NCI-H2196 treated with DMSO at 0.1 percent for 48 hours (cell line): ENCODE measurements at regions not wholly inside any gene's neighbourhood (a gene's known extent, or its start where the extent isn't known, plus 50 kb on each side); places are given as distances from the start of the nearest gene placed in this dataset.
"Not testable (repeated sequence)": the region's sequence is repeated elsewhere in the genome, so short reads cannot be mapped to it uniquely, and the experiment has no call there.

Source experiments
- DNase-seq: peaks from one replicate; lab custom pipeline; 2025; ENCODE audit not compliant: unreplicated experiment; lab: John Stamatoyannopoulos, UW

GRCh38 chr9:3773362-3774060 lies 247.7 kb upstream of the RFX3 start:
- DNase-seq = no peak

GRCh38 chr9:3769646-3770045 lies 243.8 kb upstream of the RFX3 start:
- DNase-seq = no peak

- DNase-seq = no peak
Observed at GRCh38 chr9:3768712-3769457, 243.1 kb upstream of the RFX3 start.

- DNase-seq = no peak
Observed at GRCh38 chr9:3768286-3768685, 242.5 kb upstream of the RFX3 start.

GRCh38 chr9:3762076-3762475 lies 236.3 kb upstream of the RFX3 start:
- no peak for DNase-seq

GRCh38 chr9:3760031-3760430 lies 234.2 kb upstream of the RFX3 start:
- no peak for DNase-seq

GRCh38 chr9:3758816-3759576 lies 233.2 kb upstream of the RFX3 start:
- no peak for DNase-seq

- DNase-seq = no peak
Observed at GRCh38 chr9:3756071-3756470, 230.3 kb upstream of the RFX3 start.

GRCh38 chr9:3751125-3751758 lies 225.4 kb upstream of the RFX3 start:
- DNase-seq = no peak

GRCh38 chr9:3750321-3750720 lies 224.5 kb upstream of the RFX3 start:
- DNase-seq = no peak

GRCh38 chr9:3746296-3747275 lies 220.8 kb upstream of the RFX3 start:
- DNase-seq = no peak

GRCh38 chr9:3743901-3744413 lies 218.2 kb upstream of the RFX3 start:
- DNase-seq = no peak

GRCh38 chr9:3742586-3742985 lies 216.8 kb upstream of the RFX3 start:
- no peak for DNase-seq

- DNase-seq = no peak
Observed at GRCh38 chr9:3741729-3742128, 215.9 kb upstream of the RFX3 start.

GRCh38 chr9:3740690-3741419 lies 215.1 kb upstream of the RFX3 start:
- DNase-seq = no peak

GRCh38 chr9:3736161-3736560 lies 210.4 kb upstream of the RFX3 start:
- no peak for DNase-seq

- no peak for DNase-seq
Observed at GRCh38 chr9:3735251-3735650, 209.4 kb upstream of the RFX3 start.

GRCh38 chr9:3733527-3734262 lies 207.9 kb upstream of the RFX3 start:
- DNase-seq = not testable (repeated sequence)

GRCh38 chr9:3733039-3733408 lies 207.2 kb upstream of the RFX3 start:
- DNase-seq = no peak
